Kidney (tissue), 13 donors: ENCODE measurements at regions not wholly inside any gene's neighbourhood (a gene's known extent, or its start where the extent isn't known, plus 50 kb on each side); places are given as distances from the start of the nearest gene placed in this dataset.

Source experiments
- DNase-seq, 5 donors: peaks; one replicate each; pipeline ENCODE4 v3.0.0-alpha.2; 2013 to 2020
- FAIRE-seq: peaks from 2 replicates; lab custom pipeline; 2012; peaks lifted over from hg19 to GRCh38; lab: Jason Lieb, UNC
- H3K27ac ChIP-seq, 2 donors: one replicate each; pipeline ENCODE4 v1.7.0; 2013; ENCODE audit warnings: low read depth in 2 of 2, low read length in 2 of 2, inconsistent platforms in 1 of 2
- H3K27me3 ChIP-seq: one replicate; pipeline ENCODE4 v1.7.1; 2013; ENCODE audit warnings: low read length, inconsistent platforms; ENCODE audit not compliant: control insufficient read depth, insufficient read depth
- H3K36me3 ChIP-seq, 3 donors: one replicate each; pipeline versions ENCODE4 v1.7.0 to v1.7.1; 2013; ENCODE audit warnings: low read length in 3 of 3, control low read depth in 1 of 3, inconsistent platforms in 1 of 3; ENCODE audit not compliant: insufficient read depth in 3 of 3, control insufficient read depth in 2 of 3
- H3K4me1 ChIP-seq, 3 donors: one replicate each; pipeline versions ENCODE4 v1.7.0 to v1.7.1; 2013; ENCODE audit warnings: low read length in 3 of 3, inconsistent platforms in 1 of 3, low read depth in 1 of 3; ENCODE audit not compliant: control insufficient read depth in 2 of 3, insufficient read depth in 2 of 3
- H3K4me3 ChIP-seq, 3 donors: one replicate each; pipeline versions ENCODE4 v1.7.0 to v1.8.1; 2013; ENCODE audit warnings: low read length in 3 of 3, control low read depth in 1 of 3, inconsistent platforms in 1 of 3
- H3K9ac ChIP-seq, 3 donors: one replicate each; pipeline versions ENCODE4 v1.7.0 to v1.7.1; 2013; ENCODE audit warnings: low read length in 3 of 3, control low read depth in 1 of 3, inconsistent platforms in 1 of 3
- H3K9me3 ChIP-seq, 3 donors: one replicate each; pipeline versions ENCODE4 v1.7.0 to v1.7.1; 2013; ENCODE audit warnings: low read length in 3 of 3, control low read depth in 1 of 3, inconsistent platforms in 1 of 3; ENCODE audit not compliant: control insufficient read depth in 2 of 3, insufficient read depth in 1 of 3
- CTCF ChIP-seq: IDR thresholded peaks from 3 replicates; pipeline ENCODE4 v1.5.1; 2012; ENCODE audit warnings: mild to moderate bottlenecking, moderate library complexity, borderline replicate concordance; ENCODE audit not compliant: insufficient read depth; ENCODE audit errors: extremely low read depth
- intact Hi-C: fragments of 100-400 bp; cut with DNase I; formaldehyde crosslinking; loops from one replicate; pipeline ENCODE4 v1.11.1; 2022
- donor health status: control.
- donor health status: control.
- donor health status: control.
- donor health status: control.
- donor health status: control.
- donor health status: DM: yes; HTN: yes; CAD: no.
- donor health status: Normal renal cell carcinoma (clear cell type).

GRCh38 chr14:41362139-41362538 lies 244.5 kb upstream of the LRFN5 start:
- Histone ChIP-seq H3K27ac (no peak overlapping the region), H3K9me3 (no peaks in the 10 kb centered on the region), H3K36me3 (no peaks in the 10 kb centered on the region), H3K27me3 (no peaks in the 10 kb centered on the region), H3K4me1 (no peaks in the 10 kb centered on the region), H3K9ac (no peak overlapping the region), H3K4me3 (no peak overlapping the region)
- FAIRE-seq = no peak
- intact Hi-C loops = no loop called here
- no peak for TF ChIP-seq CTCF
- DNase-seq = no peak

GRCh38 chr14:41360126-41360525 lies 246.6 kb upstream of the LRFN5 start:
- Histone ChIP-seq H3K27me3 (no peaks in the 10 kb centered on the region), H3K4me3 (no peak overlapping the region), H3K36me3 (no peaks in the 10 kb centered on the region), H3K9me3 (no peaks in the 10 kb centered on the region), H3K9ac (no peak overlapping the region), H3K27ac (no peak overlapping the region), H3K4me1 (no peaks in the 10 kb centered on the region)
- TF ChIP-seq CTCF = no peak
- FAIRE-seq (no peak), DNase-seq (no peak)
- intact Hi-C loops = no loop called here

DNA sequence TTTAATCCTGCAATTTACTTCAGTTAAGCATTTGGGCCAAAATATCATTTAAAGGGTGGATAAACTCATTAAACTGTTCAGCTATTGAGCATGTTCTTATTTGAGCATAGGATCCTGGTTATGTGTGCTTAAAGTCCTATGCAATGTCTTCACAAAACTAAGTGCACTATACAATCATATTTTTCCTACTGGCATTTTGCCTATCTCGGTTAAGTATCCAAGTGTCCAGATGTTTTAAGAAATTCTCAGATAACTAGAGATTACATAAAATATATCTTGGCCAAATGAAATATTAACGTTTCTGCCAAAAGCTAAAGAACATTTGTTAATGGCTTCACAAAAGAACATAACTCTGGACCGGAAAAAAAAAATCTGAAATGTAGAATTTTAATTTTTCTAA lies 250.8 kb upstream of the LRFN5 start:
- H3K27ac ChIP-seq = no peak overlapping the region
- no peaks in the 10 kb centered on the region for H3K27me3 ChIP-seq
- no peaks in the 10 kb centered on the region for H3K9me3 ChIP-seq
- no peaks in the 10 kb centered on the region for H3K36me3 ChIP-seq
- no peak overlapping the region for H3K4me3 ChIP-seq
- no peak for FAIRE-seq
- intact Hi-C loops = no loop called here
- TF ChIP-seq CTCF = no peak
- no peak for DNase-seq
- no peak overlapping the region for H3K9ac ChIP-seq
- H3K4me1 ChIP-seq = no peaks in the 10 kb centered on the region

GRCh38 chr14:41350476-41350875 lies 256.2 kb upstream of the LRFN5 start:
- FAIRE-seq = no peak
- Histone ChIP-seq H3K27me3 (no peaks in the 10 kb centered on the region), H3K4me1 (no peaks in the 10 kb centered on the region), H3K27ac (no peak overlapping the region), H3K9me3 (no peaks in the 10 kb centered on the region), H3K36me3 (no peaks in the 10 kb centered on the region), H3K4me3 (no peak overlapping the region), H3K9ac (no peak overlapping the region)
- DNase-seq = peak in 1 of 5 donors; percentile 57
- intact Hi-C loops = no loop called here
- no peak for TF ChIP-seq CTCF
